WTC11 (cell line): ENCODE measurements at regions not wholly inside any gene's neighbourhood (a gene's known extent, or its start where the extent isn't known, plus 50 kb on each side); places are given as distances from the start of the nearest gene placed in this dataset.

Source experiments
- CREM ChIP-seq: sonication (generic); formaldehyde crosslinking; IDR thresholded peaks from 2 replicates; pipeline ENCODE4 v1.8.1; 2022; ENCODE audit warnings: mild to moderate bottlenecking, missing genetic modification reagents, moderate library complexity
- GRHL2 ChIP-seq: fragments of 250-450 bp; sonication (Bioruptor Pico); IDR thresholded peaks from 2 replicates; pipeline ENCODE4 v1.8.0; 2022; ENCODE audit warnings: mild to moderate bottlenecking, moderate library complexity; ENCODE audit not compliant: insufficient replicate concordance, severe bottlenecking
- TF ChIP-seq, protein P1 (sequence below): sonication (generic); formaldehyde crosslinking; IDR thresholded peaks from 2 replicates; pipeline ENCODE4 v1.8.0; 2022; ENCODE audit warnings: mild to moderate bottlenecking, missing genetic modification reagents
- TF ChIP-seq, protein P2 (sequence below): sonication (generic); formaldehyde crosslinking; conservative IDR thresholded peaks from 2 replicates; pipeline ENCODE4 v1.8.1; 2023; ENCODE audit warnings: mild to moderate bottlenecking, low read depth, missing genetic modification reagents, moderate library complexity
- TF ChIP-seq, protein P3 (sequence below): fragments of 200-600 bp; IDR thresholded peaks from 2 replicates; pipeline ENCODE4 v1.8.0; 2022; ENCODE audit warnings: antibody characterized with exemption
- TF ChIP-seq, protein P4 (sequence below): sonication (generic); formaldehyde crosslinking; IDR thresholded peaks from 2 replicates; pipeline ENCODE4 v1.8.1; 2023; ENCODE audit warnings: mild to moderate bottlenecking, missing genetic modification reagents
- TF ChIP-seq, protein P5 (sequence below): sonication (generic); formaldehyde crosslinking; IDR thresholded peaks from 2 replicates; pipeline ENCODE4 v1.8.1; 2023; ENCODE audit warnings: mild to moderate bottlenecking, missing genetic modification reagents
- TF ChIP-seq, protein P6 (sequence below): sonication (generic); formaldehyde crosslinking; IDR thresholded peaks from 2 replicates; pipeline ENCODE4 v1.8.1; 2022; ENCODE audit warnings: low read depth, missing genetic modification reagents, borderline replicate concordance
- TF ChIP-seq, protein P7 (sequence below): sonication (generic); formaldehyde crosslinking; IDR thresholded peaks from 2 replicates; pipeline ENCODE4 v1.8.0; 2022; ENCODE audit warnings: mild to moderate bottlenecking, missing genetic modification reagents

DNA sequence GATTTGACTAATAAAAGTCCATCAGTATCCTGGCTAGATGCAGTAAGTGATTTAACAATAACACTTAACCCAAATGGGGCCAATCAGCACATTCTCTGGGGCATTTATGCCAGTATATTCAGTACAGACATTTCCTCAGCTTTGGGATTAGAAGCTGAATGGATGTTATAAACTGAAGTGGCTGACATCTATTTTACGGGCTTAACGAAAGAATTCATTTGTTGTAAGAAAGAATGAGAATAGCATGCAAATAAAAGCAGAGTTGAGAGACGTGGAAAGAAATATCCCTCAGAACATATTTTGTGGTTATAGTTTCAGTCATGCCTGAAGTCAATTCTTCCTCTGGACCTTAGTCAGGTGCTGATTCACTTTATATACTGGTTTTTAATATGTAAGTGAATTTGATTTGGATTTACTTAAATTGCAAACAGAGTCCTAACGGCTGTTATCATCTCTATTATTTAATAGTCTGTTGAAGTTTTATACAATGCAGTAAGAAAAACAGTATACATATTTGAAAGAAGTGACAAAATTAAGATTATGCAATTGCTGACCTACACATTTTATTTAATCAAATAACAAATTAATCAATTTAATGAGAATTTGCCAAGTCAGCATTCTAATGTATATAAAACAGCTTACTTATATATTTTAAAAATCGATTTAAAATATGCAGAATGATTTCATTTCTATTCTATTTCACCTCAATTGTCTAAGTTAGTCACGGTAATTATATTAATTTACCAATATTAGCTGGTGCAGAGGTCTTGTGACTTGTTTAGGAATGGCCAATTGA, 513.9 kb upstream of the CADM2 start:
- TF ChIP-seq, protein P1, sequence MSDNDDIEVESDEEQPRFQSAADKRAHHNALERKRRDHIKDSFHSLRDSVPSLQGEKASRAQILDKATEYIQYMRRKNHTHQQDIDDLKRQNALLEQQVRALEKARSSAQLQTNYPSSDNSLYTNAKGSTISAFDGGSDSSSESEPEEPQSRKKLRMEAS (CRISPR knock-in tag), result no peak
- TF ChIP-seq, protein P2, sequence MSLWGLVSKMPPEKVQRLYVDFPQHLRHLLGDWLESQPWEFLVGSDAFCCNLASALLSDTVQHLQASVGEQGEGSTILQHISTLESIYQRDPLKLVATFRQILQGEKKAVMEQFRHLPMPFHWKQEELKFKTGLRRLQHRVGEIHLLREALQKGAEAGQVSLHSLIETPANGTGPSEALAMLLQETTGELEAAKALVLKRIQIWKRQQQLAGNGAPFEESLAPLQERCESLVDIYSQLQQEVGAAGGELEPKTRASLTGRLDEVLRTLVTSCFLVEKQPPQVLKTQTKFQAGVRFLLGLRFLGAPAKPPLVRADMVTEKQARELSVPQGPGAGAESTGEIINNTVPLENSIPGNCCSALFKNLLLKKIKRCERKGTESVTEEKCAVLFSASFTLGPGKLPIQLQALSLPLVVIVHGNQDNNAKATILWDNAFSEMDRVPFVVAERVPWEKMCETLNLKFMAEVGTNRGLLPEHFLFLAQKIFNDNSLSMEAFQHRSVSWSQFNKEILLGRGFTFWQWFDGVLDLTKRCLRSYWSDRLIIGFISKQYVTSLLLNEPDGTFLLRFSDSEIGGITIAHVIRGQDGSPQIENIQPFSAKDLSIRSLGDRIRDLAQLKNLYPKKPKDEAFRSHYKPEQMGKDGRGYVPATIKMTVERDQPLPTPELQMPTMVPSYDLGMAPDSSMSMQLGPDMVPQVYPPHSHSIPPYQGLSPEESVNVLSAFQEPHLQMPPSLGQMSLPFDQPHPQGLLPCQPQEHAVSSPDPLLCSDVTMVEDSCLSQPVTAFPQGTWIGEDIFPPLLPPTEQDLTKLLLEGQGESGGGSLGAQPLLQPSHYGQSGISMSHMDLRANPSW, result no peak
- TF ChIP-seq, protein P3, sequence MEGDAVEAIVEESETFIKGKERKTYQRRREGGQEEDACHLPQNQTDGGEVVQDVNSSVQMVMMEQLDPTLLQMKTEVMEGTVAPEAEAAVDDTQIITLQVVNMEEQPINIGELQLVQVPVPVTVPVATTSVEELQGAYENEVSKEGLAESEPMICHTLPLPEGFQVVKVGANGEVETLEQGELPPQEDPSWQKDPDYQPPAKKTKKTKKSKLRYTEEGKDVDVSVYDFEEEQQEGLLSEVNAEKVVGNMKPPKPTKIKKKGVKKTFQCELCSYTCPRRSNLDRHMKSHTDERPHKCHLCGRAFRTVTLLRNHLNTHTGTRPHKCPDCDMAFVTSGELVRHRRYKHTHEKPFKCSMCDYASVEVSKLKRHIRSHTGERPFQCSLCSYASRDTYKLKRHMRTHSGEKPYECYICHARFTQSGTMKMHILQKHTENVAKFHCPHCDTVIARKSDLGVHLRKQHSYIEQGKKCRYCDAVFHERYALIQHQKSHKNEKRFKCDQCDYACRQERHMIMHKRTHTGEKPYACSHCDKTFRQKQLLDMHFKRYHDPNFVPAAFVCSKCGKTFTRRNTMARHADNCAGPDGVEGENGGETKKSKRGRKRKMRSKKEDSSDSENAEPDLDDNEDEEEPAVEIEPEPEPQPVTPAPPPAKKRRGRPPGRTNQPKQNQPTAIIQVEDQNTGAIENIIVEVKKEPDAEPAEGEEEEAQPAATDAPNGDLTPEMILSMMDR, result no peak
- TF ChIP-seq GRHL2 (CRISPR knock-in tag) (no peak), CREM (CRISPR knock-in tag) (no peak)
- TF ChIP-seq, protein P4, sequence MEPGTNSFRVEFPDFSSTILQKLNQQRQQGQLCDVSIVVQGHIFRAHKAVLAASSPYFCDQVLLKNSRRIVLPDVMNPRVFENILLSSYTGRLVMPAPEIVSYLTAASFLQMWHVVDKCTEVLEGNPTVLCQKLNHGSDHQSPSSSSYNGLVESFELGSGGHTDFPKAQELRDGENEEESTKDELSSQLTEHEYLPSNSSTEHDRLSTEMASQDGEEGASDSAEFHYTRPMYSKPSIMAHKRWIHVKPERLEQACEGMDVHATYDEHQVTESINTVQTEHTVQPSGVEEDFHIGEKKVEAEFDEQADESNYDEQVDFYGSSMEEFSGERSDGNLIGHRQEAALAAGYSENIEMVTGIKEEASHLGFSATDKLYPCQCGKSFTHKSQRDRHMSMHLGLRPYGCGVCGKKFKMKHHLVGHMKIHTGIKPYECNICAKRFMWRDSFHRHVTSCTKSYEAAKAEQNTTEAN (CRISPR knock-in tag), result no peak
- TF ChIP-seq, protein P5, sequence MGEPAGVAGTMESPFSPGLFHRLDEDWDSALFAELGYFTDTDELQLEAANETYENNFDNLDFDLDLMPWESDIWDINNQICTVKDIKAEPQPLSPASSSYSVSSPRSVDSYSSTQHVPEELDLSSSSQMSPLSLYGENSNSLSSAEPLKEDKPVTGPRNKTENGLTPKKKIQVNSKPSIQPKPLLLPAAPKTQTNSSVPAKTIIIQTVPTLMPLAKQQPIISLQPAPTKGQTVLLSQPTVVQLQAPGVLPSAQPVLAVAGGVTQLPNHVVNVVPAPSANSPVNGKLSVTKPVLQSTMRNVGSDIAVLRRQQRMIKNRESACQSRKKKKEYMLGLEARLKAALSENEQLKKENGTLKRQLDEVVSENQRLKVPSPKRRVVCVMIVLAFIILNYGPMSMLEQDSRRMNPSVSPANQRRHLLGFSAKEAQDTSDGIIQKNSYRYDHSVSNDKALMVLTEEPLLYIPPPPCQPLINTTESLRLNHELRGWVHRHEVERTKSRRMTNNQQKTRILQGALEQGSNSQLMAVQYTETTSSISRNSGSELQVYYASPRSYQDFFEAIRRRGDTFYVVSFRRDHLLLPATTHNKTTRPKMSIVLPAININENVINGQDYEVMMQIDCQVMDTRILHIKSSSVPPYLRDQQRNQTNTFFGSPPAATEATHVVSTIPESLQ (CRISPR knock-in tag), result no peak
- TF ChIP-seq, protein P6, sequence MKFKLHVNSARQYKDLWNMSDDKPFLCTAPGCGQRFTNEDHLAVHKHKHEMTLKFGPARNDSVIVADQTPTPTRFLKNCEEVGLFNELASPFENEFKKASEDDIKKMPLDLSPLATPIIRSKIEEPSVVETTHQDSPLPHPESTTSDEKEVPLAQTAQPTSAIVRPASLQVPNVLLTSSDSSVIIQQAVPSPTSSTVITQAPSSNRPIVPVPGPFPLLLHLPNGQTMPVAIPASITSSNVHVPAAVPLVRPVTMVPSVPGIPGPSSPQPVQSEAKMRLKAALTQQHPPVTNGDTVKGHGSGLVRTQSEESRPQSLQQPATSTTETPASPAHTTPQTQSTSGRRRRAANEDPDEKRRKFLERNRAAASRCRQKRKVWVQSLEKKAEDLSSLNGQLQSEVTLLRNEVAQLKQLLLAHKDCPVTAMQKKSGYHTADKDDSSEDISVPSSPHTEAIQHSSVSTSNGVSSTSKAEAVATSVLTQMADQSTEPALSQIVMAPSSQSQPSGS (CRISPR knock-in tag), result no peak
- TF ChIP-seq, protein P7, sequence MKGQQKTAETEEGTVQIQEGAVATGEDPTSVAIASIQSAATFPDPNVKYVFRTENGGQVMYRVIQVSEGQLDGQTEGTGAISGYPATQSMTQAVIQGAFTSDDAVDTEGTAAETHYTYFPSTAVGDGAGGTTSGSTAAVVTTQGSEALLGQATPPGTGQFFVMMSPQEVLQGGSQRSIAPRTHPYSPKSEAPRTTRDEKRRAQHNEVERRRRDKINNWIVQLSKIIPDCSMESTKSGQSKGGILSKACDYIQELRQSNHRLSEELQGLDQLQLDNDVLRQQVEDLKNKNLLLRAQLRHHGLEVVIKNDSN (CRISPR knock-in tag), result no peak
